Bronchial epithelial cell (primary cell): ENCODE measurements at regions not wholly inside any gene's neighbourhood (a gene's known extent, or its start where the extent isn't known, plus 50 kb on each side); places are given as distances from the start of the nearest gene placed in this dataset.
A peak's percentile ranks its signal among the peaks of the same experiment; 100 is the strongest.

Source experiments
- DNase-seq: peaks from one replicate; pipeline ENCODE4 v3.0.0-alpha.2; 2010; ENCODE audit warnings: low read depth
- FAIRE-seq: peaks from 2 replicates; lab custom pipeline; 2011; peaks lifted over from hg19 to GRCh38; lab: Jason Lieb, UNC
- H3K27me3 ChIP-seq: 2 replicates; pipeline ENCODE4 v1.5.1; 2011; ENCODE audit warnings: low read length; ENCODE audit not compliant: control insufficient read depth, insufficient read depth
- H3K36me3 ChIP-seq: 2 replicates; pipeline ENCODE4 v1.5.1; 2011; ENCODE audit warnings: low read length; ENCODE audit not compliant: control insufficient read depth, insufficient read depth
- H3K4me3 ChIP-seq: 2 replicates; pipeline ENCODE4 v1.5.1; 2011; ENCODE audit warnings: mild to moderate bottlenecking, low read depth, low read length, control low read depth
- CTCF ChIP-seq: IDR thresholded peaks from 2 replicates; pipeline ENCODE4 v1.5.1; 2011; ENCODE audit warnings: mild to moderate bottlenecking, moderate library complexity, low read length, control low read depth, inconsistent platforms; ENCODE audit not compliant: insufficient read depth, severe bottlenecking

GRCh38 chr17:71398800-71399219, 722.0 kb upstream of the SOX9 start:
- no peak overlapping the region for H3K4me3 ChIP-seq
- no peaks in the 10 kb centered on the region for H3K27me3 ChIP-seq
- H3K36me3 ChIP-seq = no peaks in the 10 kb centered on the region
- DNase-seq = no peak
- TF ChIP-seq CTCF = no peak
- FAIRE-seq = peak; percentile 23

GRCh38 chr17:71399221-71399620, 721.6 kb upstream of the SOX9 start:
- DNase-seq = no peak
- no peak for TF ChIP-seq CTCF
- Histone ChIP-seq H3K27me3 (no peaks in the 10 kb centered on the region), H3K36me3 (no peaks in the 10 kb centered on the region), H3K4me3 (no peak overlapping the region)
- no peak for FAIRE-seq

DNA sequence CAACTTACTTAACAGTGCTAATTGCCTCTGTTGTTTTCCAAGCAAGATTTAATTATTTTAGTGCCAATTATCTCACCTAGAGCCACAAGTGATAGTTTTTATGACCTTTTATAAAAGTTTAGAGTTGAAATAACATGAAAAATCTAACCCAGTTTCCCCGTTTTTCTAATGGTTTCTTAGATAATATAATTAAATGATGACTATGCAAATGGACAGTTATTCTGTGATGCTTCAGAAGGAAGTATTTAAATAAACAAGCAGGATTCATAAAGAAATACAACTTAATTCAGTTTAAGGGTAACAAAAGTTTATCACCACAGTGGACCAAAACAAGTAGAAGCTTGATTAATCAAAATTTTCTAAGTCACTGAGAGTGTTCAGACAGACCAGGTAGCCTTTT, 721.2 kb upstream of the SOX9 start:
- H3K36me3 ChIP-seq = no peaks in the 10 kb centered on the region
- DNase-seq (no peak), FAIRE-seq (no peak)
- H3K4me3 ChIP-seq = no peak overlapping the region
- no peaks in the 10 kb centered on the region for H3K27me3 ChIP-seq
- TF ChIP-seq CTCF = no peak

GRCh38 chr17:71402007-71402406, 718.8 kb upstream of the SOX9 start:
- H3K4me3 ChIP-seq = no peak overlapping the region
- H3K36me3 ChIP-seq = no peaks in the 10 kb centered on the region
- no peak for TF ChIP-seq CTCF
- peak; percentile 82 for DNase-seq
- no peaks in the 10 kb centered on the region for H3K27me3 ChIP-seq
- no peak for FAIRE-seq

- Histone ChIP-seq H3K4me3 (no peak overlapping the region), H3K36me3 (no peaks in the 10 kb centered on the region), H3K27me3 (no peaks in the 10 kb centered on the region)
- TF ChIP-seq CTCF = no peak
- DNase-seq (peak; percentile 91), FAIRE-seq (peak; percentile 47)
These were observed 718.1 kb upstream of the SOX9 start for GRCh38 chr17:71402661-71403141.

- H3K27me3 ChIP-seq = no peaks in the 10 kb centered on the region
- no peak for FAIRE-seq
- DNase-seq = peak; percentile 83
- H3K36me3 ChIP-seq = no peaks in the 10 kb centered on the region
- H3K4me3 ChIP-seq = no peak overlapping the region
- no peak for TF ChIP-seq CTCF
These were observed 715.7 kb upstream of the SOX9 start for GRCh38 chr17:71405101-71405500.
